ENCODE measurements at regions not wholly inside any gene's neighbourhood (a gene's known extent, or its start where the extent isn't known, plus 50 kb on each side); places are given as distances from the start of the nearest gene placed in this dataset.

DNA sequence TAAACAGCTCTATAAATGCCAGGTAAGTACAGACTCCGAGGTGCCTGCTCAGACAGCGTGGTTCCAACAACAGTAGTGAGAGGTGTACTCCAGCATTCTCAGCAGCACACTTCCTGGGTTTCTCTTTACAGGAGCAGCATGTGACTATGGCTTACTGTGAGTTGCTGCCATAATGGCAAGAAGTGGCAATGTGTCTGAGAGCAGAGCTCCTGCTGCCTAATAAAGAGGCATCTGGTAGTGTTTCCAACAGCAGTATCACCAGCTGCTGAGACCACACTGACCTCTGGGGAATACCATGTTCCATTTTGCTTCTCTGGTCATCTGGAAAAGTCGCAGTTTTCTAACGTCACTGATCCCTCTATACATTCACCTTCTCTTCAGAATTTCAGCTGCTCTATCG lies 398.2 kb downstream of the SLCO4C1 start:
- H3K27ac ChIP-seq (ENCODE audit: low read depth, low read length, poor library complexity, severe bottlenecking), result no peak overlapping the region
- intact Hi-C loops (cut with micrococcal nuclease; ENCODE audit: unreplicated experiment), result no loop called here
- H4K20me1 ChIP-seq (ENCODE audit: insufficient read depth, low read length), result no peaks in the 10 kb centered on the region
- no peaks in the 10 kb centered on the region for H3K9me3 ChIP-seq (ENCODE audit: low read length)
- CTCF ChIA-PET (ENCODE audit: unreplicated experiment), result no interaction called here
- no peak for TF ChIP-seq EZH2phosphoT487 (IDR thresholded peaks at IDR 0.05; ENCODE audit: borderline replicate concordance, low read depth, low read length)
- TF ChIP-seq, protein P1, sequence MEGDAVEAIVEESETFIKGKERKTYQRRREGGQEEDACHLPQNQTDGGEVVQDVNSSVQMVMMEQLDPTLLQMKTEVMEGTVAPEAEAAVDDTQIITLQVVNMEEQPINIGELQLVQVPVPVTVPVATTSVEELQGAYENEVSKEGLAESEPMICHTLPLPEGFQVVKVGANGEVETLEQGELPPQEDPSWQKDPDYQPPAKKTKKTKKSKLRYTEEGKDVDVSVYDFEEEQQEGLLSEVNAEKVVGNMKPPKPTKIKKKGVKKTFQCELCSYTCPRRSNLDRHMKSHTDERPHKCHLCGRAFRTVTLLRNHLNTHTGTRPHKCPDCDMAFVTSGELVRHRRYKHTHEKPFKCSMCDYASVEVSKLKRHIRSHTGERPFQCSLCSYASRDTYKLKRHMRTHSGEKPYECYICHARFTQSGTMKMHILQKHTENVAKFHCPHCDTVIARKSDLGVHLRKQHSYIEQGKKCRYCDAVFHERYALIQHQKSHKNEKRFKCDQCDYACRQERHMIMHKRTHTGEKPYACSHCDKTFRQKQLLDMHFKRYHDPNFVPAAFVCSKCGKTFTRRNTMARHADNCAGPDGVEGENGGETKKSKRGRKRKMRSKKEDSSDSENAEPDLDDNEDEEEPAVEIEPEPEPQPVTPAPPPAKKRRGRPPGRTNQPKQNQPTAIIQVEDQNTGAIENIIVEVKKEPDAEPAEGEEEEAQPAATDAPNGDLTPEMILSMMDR (conservative IDR thresholded peaks at IDR 0.05; ENCODE audit: low read length), result no peak
- peak overlapping the region; percentile 29 for H3K4me3 ChIP-seq (ENCODE audit: low read depth, low read length, poor library complexity, severe bottlenecking)
- DNase-seq (ENCODE audit: low spot score), result peak; percentile 33
- H3K36me3 ChIP-seq (ENCODE audit: insufficient read depth, low read length), result no peaks in the 10 kb centered on the region
- BruUV-seq (replicated peaks), result no TSS peak
- peak overlapping the region; percentile 41 for H3K4me2 ChIP-seq (ENCODE audit: low read length)
- no peaks in the 10 kb centered on the region for H3K79me2 ChIP-seq (ENCODE audit: insufficient read depth, low read depth, low read length)
- H2AFZ ChIP-seq (ENCODE audit: low read length), result peak overlapping the region; percentile 86
- peaks cover 5% of the 10 kb centered on the region for H3K4me1 ChIP-seq (ENCODE audit: insufficient read depth, low read length, poor library complexity, severe bottlenecking)
- POLR2A ChIA-PET, result interaction anchor here (1.2 kb wide), 1 partner anchor 19 kb away, joined by 4 read pairs; no protein-coding TSS in a partner anchor
- no peaks in the 10 kb centered on the region for H3K9me2 ChIP-seq (ENCODE audit: insufficient read depth, low read length)

DNA sequence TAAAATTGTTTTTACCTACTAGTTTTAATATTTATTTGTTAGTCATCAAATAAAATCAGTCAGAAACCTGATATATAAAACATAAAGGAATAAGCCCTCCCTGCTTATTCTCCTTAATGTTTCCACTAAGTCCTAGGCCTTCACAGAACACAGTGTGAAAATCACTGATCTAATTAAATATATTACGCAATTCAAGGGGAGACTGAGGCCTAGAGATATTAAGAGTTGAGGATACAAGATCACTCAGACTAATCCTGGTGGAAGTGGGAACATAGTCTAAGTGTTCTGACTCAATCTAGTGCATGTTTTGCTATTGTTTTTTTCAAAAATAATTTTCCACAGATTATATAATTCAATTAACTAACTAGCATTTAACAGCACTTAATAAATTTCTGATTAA lies 401.1 kb downstream of the SLCO4C1 start:
- TF ChIP-seq EZH2phosphoT487 (IDR thresholded peaks at IDR 0.05; ENCODE audit: borderline replicate concordance, low read depth, low read length), result no peak
- TF ChIP-seq, protein P1 (conservative IDR thresholded peaks at IDR 0.05; ENCODE audit: low read length), result no peak
- POLR2A ChIA-PET, result no interaction called here
- intact Hi-C loops (cut with micrococcal nuclease; ENCODE audit: unreplicated experiment), result no loop called here
- no peaks in the 10 kb centered on the region for H4K20me1 ChIP-seq (ENCODE audit: insufficient read depth, low read length)
- H3K9me2 ChIP-seq (ENCODE audit: insufficient read depth, low read length), result no peaks in the 10 kb centered on the region
- H3K4me2 ChIP-seq (ENCODE audit: low read length), result no peak overlapping the region
- CTCF ChIA-PET (ENCODE audit: unreplicated experiment), result no interaction called here
- H2AFZ ChIP-seq (ENCODE audit: low read length), result no peak overlapping the region
- no peak overlapping the region for H3K27ac ChIP-seq (ENCODE audit: low read depth, low read length, poor library complexity, severe bottlenecking)
- DNase-seq (ENCODE audit: low spot score), result no peak
- no peaks in the 10 kb centered on the region for H3K79me2 ChIP-seq (ENCODE audit: insufficient read depth, low read depth, low read length)
- no peaks in the 10 kb centered on the region for H3K36me3 ChIP-seq (ENCODE audit: insufficient read depth, low read length)
- no TSS peak for BruUV-seq (replicated peaks)
- H3K4me3 ChIP-seq (ENCODE audit: low read depth, low read length, poor library complexity, severe bottlenecking), result no peak overlapping the region
- H3K9me3 ChIP-seq (ENCODE audit: low read length), result no peaks in the 10 kb centered on the region
- peaks cover 5% of the 10 kb centered on the region for H3K4me1 ChIP-seq (ENCODE audit: insufficient read depth, low read length, poor library complexity, severe bottlenecking)

DNA sequence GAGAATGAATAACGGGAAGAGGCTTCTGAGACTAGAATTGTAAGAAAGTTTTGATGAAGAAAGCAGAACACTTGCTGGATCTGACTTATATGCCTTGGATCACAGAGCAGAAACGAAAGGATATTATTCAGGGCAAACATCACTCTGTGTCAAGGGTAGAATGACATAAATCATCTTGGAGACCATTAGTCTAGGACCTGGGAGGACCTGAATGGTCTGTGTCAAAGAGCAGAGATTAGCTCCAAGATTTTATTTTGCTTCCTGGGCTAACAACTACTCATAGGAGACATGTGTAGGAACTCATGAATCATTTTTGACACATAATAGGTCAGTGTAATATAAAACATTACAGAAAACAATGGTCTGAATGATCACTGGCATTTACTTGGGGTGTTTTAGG lies 417.9 kb downstream of the SLCO4C1 start:
- Histone ChIP-seq H2AFZ (ENCODE audit: low read length) (no peak overlapping the region), H3K4me3 (ENCODE audit: low read depth, low read length, poor library complexity, severe bottlenecking) (no peak overlapping the region), H4K20me1 (ENCODE audit: insufficient read depth, low read length) (no peaks in the 10 kb centered on the region), H3K79me2 (ENCODE audit: insufficient read depth, low read depth, low read length) (no peaks in the 10 kb centered on the region), H3K4me2 (ENCODE audit: low read length) (no peak overlapping the region), H3K9me3 (ENCODE audit: low read length) (no peaks in the 10 kb centered on the region), H3K36me3 (ENCODE audit: insufficient read depth, low read length) (no peaks in the 10 kb centered on the region), H3K4me1 (ENCODE audit: insufficient read depth, low read length, poor library complexity, severe bottlenecking) (no peaks in the 10 kb centered on the region), H3K9me2 (ENCODE audit: insufficient read depth, low read length) (no peaks in the 10 kb centered on the region), H3K27ac (ENCODE audit: low read depth, low read length, poor library complexity, severe bottlenecking) (no peak overlapping the region)
- ChIA-PET CTCF (ENCODE audit: unreplicated experiment) (no interaction called here), POLR2A (interaction anchor here (1.6 kb wide), 1 partner anchor 19 kb away, joined by 4 read pairs; no protein-coding TSS in a partner anchor)
- no peak for DNase-seq (ENCODE audit: low spot score)
- TF ChIP-seq EZH2phosphoT487 (IDR thresholded peaks at IDR 0.05; ENCODE audit: borderline replicate concordance, low read depth, low read length), result no peak
- TF ChIP-seq, protein P1 (conservative IDR thresholded peaks at IDR 0.05; ENCODE audit: low read length), result no peak
- no TSS peak for BruUV-seq (replicated peaks)
- intact Hi-C loops (cut with micrococcal nuclease; ENCODE audit: unreplicated experiment), result no loop called here

Data from OCI-LY7 (cell line).